ENCODE measurements at regions not wholly inside any gene's neighbourhood (a gene's known extent, or its start where the extent isn't known, plus 50 kb on each side); places are given as distances from the start of the nearest gene placed in this dataset.

DNA sequence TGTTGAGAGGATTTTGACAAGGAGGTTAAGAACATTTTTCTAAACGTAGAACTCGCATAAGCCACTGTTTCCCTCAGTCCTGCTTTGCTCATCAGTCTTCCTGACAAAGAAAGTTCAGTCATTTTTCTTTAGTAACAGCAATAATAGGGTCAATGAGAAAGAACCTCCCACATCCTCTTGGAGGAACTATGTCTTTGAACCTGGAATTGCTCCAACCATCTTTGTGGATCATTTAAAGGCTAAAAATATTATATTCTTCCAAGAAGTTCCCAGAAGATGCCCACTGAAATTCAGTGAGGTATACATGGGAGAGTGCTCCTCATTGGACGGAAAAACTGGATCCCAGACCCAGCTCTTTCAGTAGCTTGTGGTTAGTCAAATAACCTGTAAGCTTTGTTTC lies 282.8 kb upstream of the FAR2 start:
- no peak for TF ChIP-seq EZH2 (IDR thresholded peaks at IDR 0.05; ENCODE audit: borderline replicate concordance, low read depth, low read length, poor library complexity, severe bottlenecking)
- no peak for TF ChIP-seq CTCF (conservative IDR thresholded peaks at IDR 0.05; ENCODE audit: low read depth, low read length)
